H1 (cell line): ENCODE measurements at regions not wholly inside any gene's neighbourhood (a gene's known extent, or its start where the extent isn't known, plus 50 kb on each side); places are given as distances from the start of the nearest gene placed in this dataset.
A peak's percentile ranks its signal among the peaks of the same experiment; 100 is the strongest.

Experiments
- CTCF ChIA-PET: fragments of 300-600 bp; sonication (Branson Sonifier 250); formaldehyde crosslinking; loops from one replicate; lab custom pipeline; 2021; ENCODE audit not compliant: partially characterized antibody; lab: Charles Lee
- POLR2A ChIA-PET: fragments of 300-600 bp; sonication (Branson Sonifier 250); formaldehyde crosslinking; loops from one replicate; lab custom pipeline; 2021; ENCODE audit warnings: inconsistent platforms; ENCODE audit not compliant: partially characterized antibody; lab: Charles Lee
- DNase-seq, 2 experiments: peaks; one replicate each; pipeline versions ENCODE4 v3.0.0 to v3.0.0-alpha.2; 2010 to 2022; ENCODE audit warnings: low spot score in 2 of 2, low read depth in 1 of 2, mixed read lengths in 1 of 2
- FAIRE-seq: peaks from 2 replicates; lab custom pipeline; 2011; peaks lifted over from hg19 to GRCh38; lab: Jason Lieb, UNC
- H2AFZ ChIP-seq: 2 replicates; pipeline ENCODE4 v1.8.1; 2012; ENCODE audit warnings: low read length, inconsistent platforms
- H2AK5ac ChIP-seq: 2 replicates; pipeline ENCODE4 v1.6.1; 2013; ENCODE audit warnings: low read depth, low read length
- H2BK120ac ChIP-seq: replicated peaks from 2 replicates; pipeline ENCODE3; 2013; ENCODE audit warnings: low read depth, low read length, inconsistent platforms
- H2BK12ac ChIP-seq: 2 replicates; pipeline ENCODE4 v1.6.1; 2013; ENCODE audit warnings: low read depth, low read length
- H2BK15ac ChIP-seq: 2 replicates; pipeline ENCODE4 v1.6.1; 2013; ENCODE audit warnings: low read length
- H2BK20ac ChIP-seq: 2 replicates; pipeline ENCODE4 v1.6.1; 2013; ENCODE audit warnings: low read length
- H2BK5ac ChIP-seq: 2 replicates; pipeline ENCODE4 v1.6.1; 2013; ENCODE audit warnings: low read depth, low read length
- H3K14ac ChIP-seq: 2 replicates; pipeline ENCODE4 v1.6.1; 2013; ENCODE audit warnings: inconsistent platforms; ENCODE audit not compliant: insufficient read length
- H3K18ac ChIP-seq: 2 replicates; pipeline ENCODE4 v1.6.1; 2013; ENCODE audit warnings: low read length; ENCODE audit errors: extremely low read depth
- H3K23ac ChIP-seq: 2 replicates; pipeline ENCODE4 v1.6.1; 2013; ENCODE audit warnings: inconsistent platforms; ENCODE audit not compliant: insufficient read length
- H3K23me2 ChIP-seq: 2 replicates; pipeline ENCODE4 v1.6.1; 2013; ENCODE audit warnings: low read depth, low read length
- H3K27ac ChIP-seq: 2 replicates; pipeline ENCODE4 v1.6.1; 2011; ENCODE audit warnings: low read depth, low read length, inconsistent platforms
- H3K27me3 ChIP-seq, 4 experiments: replicated peaks in 1 of 4; 1 replicate in 1 of 4; 2 replicates in 3 of 4; pipeline versions ENCODE4 v1.6.1 to v1.8.1; 2011 to 2013; ENCODE audit warnings: low read length in 3 of 4, mild to moderate bottlenecking in 3 of 4, inconsistent platforms in 2 of 4, mixed read lengths in 2 of 4, moderate library complexity in 1 of 4; ENCODE audit not compliant: control insufficient read depth in 3 of 4, insufficient read depth in 3 of 4; ENCODE audit errors: extremely low read depth in 1 of 4
- H3K36me3 ChIP-seq, 4 experiments: 2 replicates each; pipeline versions ENCODE4 v1.6.1 to v1.8.1; 2011 to 2013; ENCODE audit warnings: mild to moderate bottlenecking in 4 of 4, low read length in 3 of 4, moderate library complexity in 2 of 4, control low read depth in 1 of 4, inconsistent platforms in 1 of 4; ENCODE audit not compliant: insufficient read depth in 4 of 4, control insufficient read depth in 2 of 4
- H3K4ac ChIP-seq: replicated peaks from 2 replicates; pipeline ENCODE3; 2013; ENCODE audit warnings: low read length, low read depth, mixed read lengths, inconsistent platforms; ENCODE audit not compliant: insufficient read length
- H3K4me1 ChIP-seq, 4 experiments: replicated peaks in 1 of 4; 1 replicate in 1 of 4; 2 replicates in 3 of 4; pipeline versions ENCODE4 v1.6.1 to v1.8.1; 2011 to 2013; ENCODE audit warnings: low read length in 3 of 4, inconsistent platforms in 2 of 4, mixed read lengths in 1 of 4; ENCODE audit not compliant: insufficient read depth in 4 of 4, control insufficient read depth in 3 of 4
- H3K4me2 ChIP-seq, 2 experiments: 2 replicates each; pipeline versions ENCODE4 v1.6.1 to v1.8.1; 2011 to 2013; ENCODE audit warnings: low read depth in 2 of 2, low read length in 2 of 2, control low read depth in 1 of 2, inconsistent platforms in 1 of 2, mild to moderate bottlenecking in 1 of 2; ENCODE audit not compliant: insufficient read depth in 1 of 2
- H3K4me3 ChIP-seq, 4 experiments: fragments of 200-600, 300-600 bp in 1 of 4; sonication (generic), shearing (Covaris generic), sonication (Bioruptor Twin) in 1 of 4; 2 replicates each; pipeline versions ENCODE4 v1.5.1 to v1.8.1; 2011 to 2016; ENCODE audit warnings: low read length in 4 of 4, low read depth in 3 of 4, control low read depth in 2 of 4, inconsistent platforms in 2 of 4, mild to moderate bottlenecking in 2 of 4, mixed read lengths in 1 of 4, moderate library complexity in 1 of 4; ENCODE audit not compliant: insufficient read depth in 2 of 4; ENCODE audit errors: extremely low read depth in 1 of 4
- H3K56ac ChIP-seq: replicated peaks from 2 replicates; pipeline ENCODE3; 2013; ENCODE audit warnings: low read depth, mild to moderate bottlenecking, mixed read lengths, low read length, inconsistent platforms; ENCODE audit not compliant: insufficient read length
- H3K79me1 ChIP-seq: 2 replicates; pipeline ENCODE4 v1.6.1; 2013; ENCODE audit warnings: low read depth, low read length, control low read depth
- H3K79me2 ChIP-seq, 2 experiments: 2 replicates each; pipeline versions ENCODE4 v1.6.1 to v1.8.1; 2012 to 2013; ENCODE audit warnings: low read length in 2 of 2, mild to moderate bottlenecking in 2 of 2, inconsistent platforms in 1 of 2; ENCODE audit not compliant: insufficient read depth in 2 of 2, control insufficient read depth in 1 of 2
- H3K9ac ChIP-seq, 4 experiments: replicated peaks in 1 of 4; 1 replicate in 1 of 4; 2 replicates in 3 of 4; pipeline versions ENCODE4 v1.6.1 to v1.8.1; 2011 to 2013; ENCODE audit warnings: low read depth in 3 of 4, low read length in 3 of 4, control low read depth in 2 of 4, mild to moderate bottlenecking in 2 of 4, moderate library complexity in 2 of 4, inconsistent platforms in 1 of 4; ENCODE audit errors: extremely low read depth in 1 of 4
- H3K9me3 ChIP-seq, 2 experiments: 2 replicates each; pipeline versions ENCODE4 v1.6.1 to v1.8.1; 2012 to 2013; ENCODE audit warnings: mild to moderate bottlenecking in 2 of 2, moderate library complexity in 2 of 2, control low read depth in 1 of 2, inconsistent platforms in 1 of 2, low read depth in 1 of 2, low read length in 1 of 2, mixed read lengths in 1 of 2; ENCODE audit not compliant: insufficient read depth in 2 of 2
- H4K20me1 ChIP-seq, 2 experiments: replicated peaks in 1 of 2; 2 replicates each; pipeline versions ENCODE3 to v1.8.1; 2011 to 2013; ENCODE audit warnings: inconsistent platforms in 2 of 2, low read length in 2 of 2, mild to moderate bottlenecking in 1 of 2; ENCODE audit not compliant: insufficient read depth in 2 of 2, control insufficient read depth in 1 of 2
- H4K5ac ChIP-seq: 2 replicates; pipeline ENCODE4 v1.6.1; 2013; ENCODE audit warnings: low read length, low read depth, mixed read lengths, inconsistent platforms; ENCODE audit not compliant: insufficient read length
- H4K8ac ChIP-seq: 2 replicates; pipeline ENCODE4 v1.8.0; 2013; ENCODE audit warnings: mild to moderate bottlenecking, moderate library complexity, low read length, inconsistent platforms; ENCODE audit not compliant: insufficient read depth; ENCODE audit errors: extremely low read depth
- H4K91ac ChIP-seq: replicated peaks from 2 replicates; pipeline ENCODE3; 2013; ENCODE audit warnings: low read length, mixed read lengths, inconsistent platforms; ENCODE audit not compliant: insufficient read length
- BCL11A ChIP-seq, 2 experiments: IDR thresholded peaks; one replicate each; pipeline ENCODE4 v1.6.1; 2011; ENCODE audit warnings: low read depth in 2 of 2, low read length in 2 of 2, mild to moderate bottlenecking in 2 of 2
- CEBPB ChIP-seq: IDR thresholded peaks from 2 replicates; pipeline ENCODE4 v1.6.1; 2012; ENCODE audit warnings: low read depth, low read length
- CREB1 ChIP-seq: IDR thresholded peaks from 2 replicates; pipeline ENCODE4 v1.6.1; 2012; ENCODE audit warnings: inconsistent platforms
- EP300 ChIP-seq, 2 experiments: IDR thresholded peaks; 1 replicate in 1 of 2; 2 replicates in 1 of 2; pipeline ENCODE4 v1.6.1; 2011 to 2012; ENCODE audit warnings: low read depth in 2 of 2, low read length in 2 of 2, mild to moderate bottlenecking in 2 of 2, borderline replicate concordance in 1 of 2, inconsistent platforms in 1 of 2, moderate library complexity in 1 of 2
- GABPA ChIP-seq: IDR thresholded peaks from 2 replicates; pipeline ENCODE4 v1.6.1; 2011; ENCODE audit warnings: mild to moderate bottlenecking, low read length, moderate library complexity, borderline replicate concordance; ENCODE audit not compliant: insufficient read depth
- JUND ChIP-seq: IDR thresholded peaks from 2 replicates; pipeline ENCODE4 v1.6.1; 2011; ENCODE audit warnings: mild to moderate bottlenecking, improper control_type of control experiment, low read length
- KDM1A ChIP-seq: fragments of 200-600, 300-600 bp; sonication (generic); IDR thresholded peaks from 2 replicates; pipeline ENCODE4 v1.7.1; 2016; ENCODE audit warnings: mild to moderate bottlenecking, low read length, borderline replicate concordance
- YY1 ChIP-seq: IDR thresholded peaks from 2 replicates; pipeline ENCODE4 v1.6.1; 2011; ENCODE audit warnings: low read depth, mild to moderate bottlenecking, low read length
- WGBS, 2 experiments: shearing (Covaris generic) in 1 of 2; methylation state at CpG; one replicate each; pipeline versions ENCODE4 v1.1.6 to v1.1.7; 2013 to 2015; ENCODE audit warnings: low lambda C conversion rate in 2 of 2, mixed read lengths in 2 of 2, inconsistent platforms in 1 of 2, low coverage in 1 of 2, missing lambda C conversion rate in 1 of 2; ENCODE audit not compliant: insufficient replicate concordance in 2 of 2, insufficient coverage in 1 of 2, insufficient read length in 1 of 2; ENCODE audit errors: extremely low coverage in 1 of 2, missing lambda C conversion rate in 1 of 2; 5-methylcytosine and 5-hydroxymethylcytosine counted together
- TF ChIP-seq, protein P1 (sequence below), 3 experiments: IDR thresholded peaks; 1 replicate in 2 of 3; 2 replicates in 1 of 3; pipeline versions ENCODE4 v1.5.1 to v1.6.1; 2011; ENCODE audit warnings: low read length in 3 of 3, mild to moderate bottlenecking in 3 of 3, inconsistent platforms in 2 of 3, low read depth in 1 of 3, moderate library complexity in 1 of 3; ENCODE audit not compliant: insufficient read depth in 1 of 3; ENCODE audit errors: control extremely low read depth in 1 of 3

DNA sequence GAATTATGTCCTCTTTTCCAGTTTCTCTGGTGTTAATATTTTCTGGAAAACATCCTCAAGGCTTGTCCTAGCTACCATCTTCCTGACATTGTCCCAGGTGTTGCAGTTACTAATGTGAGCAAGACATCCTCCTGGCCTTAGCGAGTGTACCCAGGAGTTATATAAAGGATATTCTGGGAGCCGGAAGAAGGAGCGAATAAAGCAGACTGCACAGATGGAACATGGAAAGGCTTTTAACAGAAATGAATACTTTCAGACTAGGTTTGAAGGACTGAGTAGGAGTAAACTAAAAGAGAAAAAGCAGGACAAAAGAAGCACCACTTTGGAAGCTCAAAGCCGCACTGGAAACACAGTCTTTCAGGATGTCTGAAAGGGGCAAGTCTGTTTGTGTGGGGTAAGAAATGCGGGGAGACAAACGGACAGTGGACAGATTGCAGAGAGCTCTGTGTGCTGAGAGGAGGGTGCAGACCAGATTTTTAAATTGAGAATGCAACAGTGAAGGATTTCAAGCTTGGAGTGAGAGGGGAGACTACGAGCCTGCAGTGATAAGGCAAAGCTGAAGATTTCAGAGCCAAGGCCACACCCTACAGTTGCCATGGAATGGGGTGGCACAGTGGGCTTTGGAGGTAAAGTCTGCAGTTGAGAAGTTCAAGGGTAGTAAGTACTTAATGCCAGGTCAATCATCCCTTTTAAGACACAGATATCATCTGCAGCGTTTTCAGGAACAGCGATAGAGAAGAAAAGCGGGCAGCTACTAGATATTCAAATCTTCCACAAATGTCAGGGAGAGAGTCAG is 94.1 kb upstream of the TAF11L2 start:
- CTCF ChIA-PET, result interaction anchor here (1.8 to 3.8 kb wide), 3 partner anchors 9 to 188 kb away, joined by 4 to 23 read pairs (median 5); no protein-coding TSS in a partner anchor
- H2BK120ac ChIP-seq, result peak overlapping the region; percentile 67
- POLR2A ChIA-PET, result interaction anchor here (1.0 to 2.5 kb wide), 3 partner anchors 11 to 188 kb away, joined by 3 to 14 read pairs (median 4); partner anchors contain the start of gene BASP1
- TF ChIP-seq EP300 (IDR thresholded peaks at IDR 0.05; ENCODE audit: borderline replicate concordance in 1 of 2, low read depth in 2 of 2, low read length in 2 of 2) (no peak), CREB1 (no peak), JUND (no peak), KDM1A (no peak), CEBPB (no peak), YY1 (no peak), GABPA (no peak), BCL11A (IDR thresholded peaks at IDR 0.05; ENCODE audit: low read depth in 2 of 2, low read length in 2 of 2) (no peak)
- TF ChIP-seq, protein P1, sequence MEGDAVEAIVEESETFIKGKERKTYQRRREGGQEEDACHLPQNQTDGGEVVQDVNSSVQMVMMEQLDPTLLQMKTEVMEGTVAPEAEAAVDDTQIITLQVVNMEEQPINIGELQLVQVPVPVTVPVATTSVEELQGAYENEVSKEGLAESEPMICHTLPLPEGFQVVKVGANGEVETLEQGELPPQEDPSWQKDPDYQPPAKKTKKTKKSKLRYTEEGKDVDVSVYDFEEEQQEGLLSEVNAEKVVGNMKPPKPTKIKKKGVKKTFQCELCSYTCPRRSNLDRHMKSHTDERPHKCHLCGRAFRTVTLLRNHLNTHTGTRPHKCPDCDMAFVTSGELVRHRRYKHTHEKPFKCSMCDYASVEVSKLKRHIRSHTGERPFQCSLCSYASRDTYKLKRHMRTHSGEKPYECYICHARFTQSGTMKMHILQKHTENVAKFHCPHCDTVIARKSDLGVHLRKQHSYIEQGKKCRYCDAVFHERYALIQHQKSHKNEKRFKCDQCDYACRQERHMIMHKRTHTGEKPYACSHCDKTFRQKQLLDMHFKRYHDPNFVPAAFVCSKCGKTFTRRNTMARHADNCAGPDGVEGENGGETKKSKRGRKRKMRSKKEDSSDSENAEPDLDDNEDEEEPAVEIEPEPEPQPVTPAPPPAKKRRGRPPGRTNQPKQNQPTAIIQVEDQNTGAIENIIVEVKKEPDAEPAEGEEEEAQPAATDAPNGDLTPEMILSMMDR (IDR thresholded peaks at IDR 0.05; ENCODE audit: control extremely low read depth in 1 of 3, insufficient read depth in 1 of 3, low read depth in 1 of 3, low read length in 3 of 3), result no peak

More for the DNA sequence above, 94.1 kb upstream of the TAF11L2 start:
- Histone ChIP-seq H3K56ac (no peak overlapping the region), H4K20me1 (no peaks in the 10 kb centered on the region), H3K4ac (no peak overlapping the region), H3K18ac (peak overlapping the region; percentile 94; the same call in 1 of the 2 replicates), H4K5ac (no peak overlapping the region), H4K91ac (peak overlapping the region; percentile 51), H3K23me2 (peaks cover 6% of the 10 kb centered on the region), H2BK20ac (peak overlapping the region; percentile 0; the same call in 1 of the 2 replicates), H3K36me3 (no peaks in the 10 kb centered on the region), H3K9me3 (no peaks in the 10 kb centered on the region), H3K79me2 (no peaks in the 10 kb centered on the region), H3K4me2 (peak overlapping the region in 1 of 2 experiments; percentile 25; a peak in 2 of 4 replicates), H3K4me3 (no peak overlapping the region), H2BK12ac (no peak overlapping the region), H2AK5ac (no peak overlapping the region), H3K4me1 (peaks cover 7 to 32% (median 25%) of the 10 kb centered on the region in 4 experiments; a peak in 6 of 7 replicates), H4K8ac (no peak overlapping the region), H3K27me3 (peaks cover 0 to 6% (median 1%) of the 10 kb centered on the region in 4 experiments; a peak in 5 of 7 replicates), H3K14ac (no peak overlapping the region), H3K79me1 (no peaks in the 10 kb centered on the region), H2BK15ac (0 out of 2 replicates have a peak overlapping the region, but pooled peaks have one; percentile 16), H3K23ac (no peak overlapping the region), H2AFZ (peak overlapping the region; percentile 27), H3K27ac (no peak overlapping the region), H3K9ac (no peak overlapping the region), H2BK5ac (no peak overlapping the region)
- FAIRE-seq (peak; percentile 13), DNase-seq (no peak)
- 75% methylated on average over 10 of the region's 10 CpGs; no CpG with 5 or more reads in 1 of the 2 experiments for WGBS, 2 experiments
